Stimulated activated CD8-positive, alpha-beta memory T cell treated with anti-CD3 and anti-CD28 coated beads, Interleukin-12 subunit alpha, Interleukin-12 subunit beta, amount 100 ng/mL, for 24 hours (primary cell): ENCODE measurements at regions not wholly inside any gene's neighbourhood (a gene's known extent, or its start where the extent isn't known, plus 50 kb on each side); places are given as distances from the start of the nearest gene placed in this dataset.

Experiments used
- DNase-seq: peaks from one replicate; pipeline ENCODE4 v3.0.0-alpha.2; 2020; ENCODE audit errors: extremely low read depth

DNA sequence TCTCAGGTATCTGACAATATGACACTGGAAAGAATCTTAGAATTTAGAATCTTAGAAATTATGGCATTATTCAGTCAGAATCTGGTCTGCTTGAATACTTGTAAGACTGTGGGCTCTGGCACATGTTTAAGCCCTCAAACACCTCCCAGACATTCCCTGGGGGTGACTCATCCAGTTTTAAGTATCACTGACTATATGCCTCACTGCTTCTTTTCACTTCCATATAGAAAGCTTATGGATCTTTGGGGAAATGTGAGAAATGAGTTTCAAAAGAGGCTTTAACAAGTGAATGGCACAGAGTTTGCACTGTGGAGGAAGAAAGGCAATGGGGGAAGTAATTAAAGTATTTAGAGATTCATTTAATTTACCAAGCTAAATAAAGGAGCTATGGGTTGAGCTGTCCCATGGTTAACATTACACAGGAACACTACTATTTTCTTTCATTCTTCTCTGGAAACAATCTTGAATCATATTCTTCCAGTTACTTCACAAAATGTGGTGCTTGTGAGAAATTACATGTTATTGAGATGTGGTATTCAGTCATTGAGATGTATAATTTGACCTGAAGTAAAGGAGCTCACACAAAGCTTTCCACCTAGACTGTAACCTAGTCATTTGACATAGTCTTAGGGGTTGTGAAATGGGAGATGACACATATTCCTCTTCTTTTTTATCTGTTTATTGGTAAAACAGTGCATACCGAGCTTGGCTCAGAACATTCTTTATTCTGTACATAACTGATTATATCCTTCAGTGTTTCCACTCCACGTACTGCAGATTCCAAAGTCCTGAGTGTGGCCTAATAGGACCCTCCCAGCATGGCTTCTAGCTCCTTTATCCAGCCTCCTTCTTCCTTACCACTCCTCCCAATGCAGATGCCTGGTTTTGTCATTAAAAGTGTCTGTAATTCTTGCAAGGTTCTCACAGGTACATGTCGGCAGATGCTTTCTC, 544.6 kb upstream of the NECTIN3 start:
- no peak for DNase-seq

DNA sequence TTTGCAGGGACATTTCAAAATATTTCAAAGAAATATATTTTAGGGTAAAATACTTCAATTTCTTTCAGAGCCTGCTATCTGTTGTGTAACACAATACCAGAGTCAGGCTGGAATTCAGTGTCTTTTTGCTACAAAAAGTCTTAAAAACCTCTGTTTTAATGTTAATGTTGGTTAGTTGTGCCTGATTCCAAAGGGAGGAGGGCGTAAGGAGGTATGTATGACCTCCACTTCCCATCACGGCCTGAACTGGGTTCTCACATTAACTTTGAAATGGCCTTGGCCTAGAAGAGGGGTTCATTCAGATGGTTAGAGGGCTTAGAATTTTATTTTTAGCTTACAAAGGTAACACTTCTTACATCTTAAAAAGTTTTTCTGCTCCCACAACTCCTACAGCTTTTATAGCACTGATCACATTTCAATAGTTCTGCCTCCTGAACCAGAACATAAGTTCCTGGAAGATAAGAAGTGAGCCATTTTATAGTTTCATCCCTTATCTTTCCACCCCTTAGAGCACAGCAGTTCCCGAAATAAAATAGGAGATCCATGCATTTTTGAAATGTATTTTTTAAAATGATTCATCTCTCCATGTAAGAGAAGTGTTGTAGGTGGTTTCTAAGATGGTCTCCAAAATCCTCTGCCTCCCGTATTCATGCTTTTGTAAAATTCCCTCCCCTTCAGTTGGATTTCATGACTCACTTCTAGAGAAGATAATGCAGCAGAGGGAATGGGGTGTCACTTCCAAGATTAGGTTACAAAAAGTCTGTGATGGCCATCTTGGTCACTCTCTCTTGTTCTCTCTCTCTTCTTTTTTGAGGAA, 543.1 kb upstream of the NECTIN3 start:
- DNase-seq: no peak

DNA sequence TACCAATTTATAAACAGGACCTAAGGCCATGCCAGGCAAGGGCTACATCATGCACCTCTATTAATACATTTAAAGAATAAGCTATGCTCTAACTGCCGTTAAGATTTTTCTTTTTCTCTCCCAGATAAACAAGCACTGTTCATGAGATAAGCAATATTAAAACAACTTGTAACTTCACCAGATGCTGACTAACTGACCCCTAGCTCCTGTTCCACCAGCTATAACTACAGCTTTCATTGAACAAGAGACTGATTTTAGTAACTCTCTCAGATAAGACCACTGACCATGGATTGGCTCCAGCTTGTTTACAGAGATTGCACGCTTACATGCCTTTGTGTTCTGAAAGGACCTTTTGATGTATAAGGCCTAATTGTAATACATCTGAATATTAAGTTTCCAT, 540.7 kb upstream of the NECTIN3 start:
- no peak for DNase-seq

DNA sequence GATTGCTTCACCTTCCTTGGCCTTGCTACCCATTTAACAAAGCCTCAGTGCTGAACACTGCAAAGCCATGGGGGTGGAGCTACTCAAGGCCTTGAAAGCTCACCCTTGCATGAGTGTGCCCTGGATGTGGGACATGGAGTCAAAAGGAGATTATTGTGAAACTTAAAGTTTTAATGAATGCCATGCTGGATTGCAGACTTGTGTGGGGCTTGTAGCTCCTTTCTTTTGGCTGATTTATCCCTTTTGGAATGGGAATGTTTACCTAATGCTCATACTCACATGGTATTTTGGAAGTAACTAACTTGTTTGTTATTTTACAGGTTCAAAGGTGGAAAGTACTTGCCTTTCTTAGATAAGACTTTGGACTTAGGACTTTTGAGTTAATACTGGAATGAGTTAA, 538.5 kb upstream of the NECTIN3 start:
- no peak for DNase-seq

DNA sequence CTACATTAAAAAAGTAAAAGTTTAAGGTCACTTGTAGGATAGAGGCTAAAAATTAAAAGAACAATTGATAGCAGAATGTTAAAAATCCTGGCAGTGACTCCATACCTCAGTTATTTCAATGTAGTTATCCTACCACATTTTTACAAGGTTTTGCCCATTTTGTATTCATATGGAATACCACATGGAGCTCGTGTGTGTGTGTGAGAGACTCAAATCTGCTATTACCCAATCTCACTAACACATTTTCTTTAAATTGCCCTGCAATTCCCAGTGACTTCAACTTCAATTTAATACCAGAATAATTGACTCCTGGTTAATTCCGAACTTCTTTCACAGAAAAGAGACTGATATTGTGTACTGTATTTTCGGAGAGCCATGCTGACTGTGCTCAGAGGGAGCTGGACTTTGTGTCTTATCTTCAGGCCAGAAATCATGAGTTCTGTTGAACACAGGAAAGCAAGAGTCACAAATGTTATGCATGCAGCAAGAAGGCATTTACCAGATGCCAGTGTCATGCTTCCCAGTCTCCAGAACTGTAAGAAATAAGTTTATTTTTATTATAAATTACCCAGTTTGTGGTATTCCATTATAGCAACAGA, 529.0 kb upstream of the NECTIN3 start:
- no peak for DNase-seq

DNA sequence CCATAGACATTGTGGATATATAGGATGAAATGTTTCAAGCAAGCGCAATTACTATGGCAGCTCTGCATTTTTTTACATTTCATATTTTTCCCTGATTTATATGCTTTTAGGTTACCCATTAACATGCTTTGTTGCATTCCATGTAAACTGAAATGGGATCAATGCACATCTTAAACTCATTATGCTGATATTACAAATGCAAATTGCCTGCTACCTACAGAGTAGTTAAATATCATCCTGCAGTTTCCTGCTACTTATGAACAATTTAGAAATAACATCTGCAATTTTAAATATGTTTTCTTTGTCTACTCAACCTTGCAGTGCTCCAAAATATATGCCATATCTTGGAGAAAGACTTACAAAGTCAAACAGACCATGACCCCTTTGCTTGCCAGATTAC, 526.9 kb upstream of the NECTIN3 start:
- DNase-seq: no peak

DNA sequence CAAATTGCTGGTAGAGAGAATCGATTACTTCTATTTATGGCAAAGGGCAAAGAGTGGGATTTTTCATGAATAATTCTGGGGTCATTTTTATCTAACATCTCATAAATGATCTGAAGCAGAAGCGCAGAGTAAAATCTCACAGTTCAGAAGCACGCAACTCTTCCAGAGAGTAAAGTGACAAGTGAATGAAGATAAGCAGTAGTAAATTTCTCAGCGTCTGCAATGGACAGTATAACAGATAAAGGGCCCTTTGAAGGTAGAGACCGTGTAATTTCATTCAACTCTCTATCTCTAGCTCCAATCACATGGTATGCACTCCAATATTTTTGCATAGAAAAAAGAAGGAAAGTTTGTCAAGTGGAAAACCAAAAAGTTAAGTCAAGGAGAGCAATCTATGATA, 521.1 kb upstream of the NECTIN3 start:
- no peak for DNase-seq

DNA sequence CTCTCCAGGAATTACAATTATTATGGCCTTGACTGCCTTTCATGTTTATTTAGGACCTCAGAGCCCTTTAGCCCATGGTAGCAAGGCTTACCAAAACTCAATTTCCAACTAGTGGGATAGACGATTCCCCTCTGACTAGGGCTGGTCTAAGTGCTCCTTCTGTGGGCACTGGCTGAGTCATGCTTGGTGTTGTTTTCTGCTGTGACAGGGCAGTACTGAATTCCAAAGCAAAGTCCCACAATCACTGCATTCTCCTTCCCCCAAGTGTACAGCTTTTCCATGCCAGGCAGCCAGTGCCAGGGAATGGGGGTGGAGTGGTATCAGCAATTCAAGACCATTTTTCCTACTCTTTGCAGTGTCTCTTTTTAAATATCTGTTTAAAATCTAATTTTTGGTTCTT, 509.0 kb upstream of the NECTIN3 start:
- DNase-seq: no peak

DNA sequence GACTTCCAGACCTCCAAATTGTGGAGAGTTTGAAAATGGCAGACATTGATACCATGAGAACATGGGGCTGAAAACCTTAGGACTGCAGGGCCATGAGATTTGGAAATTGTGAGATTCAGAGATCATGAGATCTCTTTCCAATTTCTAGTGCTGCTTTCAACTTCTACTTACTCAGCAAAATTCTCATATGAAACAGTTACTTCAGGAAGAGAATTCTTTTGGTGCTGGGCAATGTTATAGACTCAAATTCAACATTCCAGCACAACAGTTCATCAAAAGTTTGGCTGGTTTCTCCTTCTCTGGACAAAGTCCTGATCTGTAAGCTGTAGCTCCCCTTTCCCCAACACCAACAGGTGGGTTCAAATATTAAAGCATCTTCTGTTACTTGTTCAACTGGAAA, 506.9 kb upstream of the NECTIN3 start:
- no peak for DNase-seq

DNA sequence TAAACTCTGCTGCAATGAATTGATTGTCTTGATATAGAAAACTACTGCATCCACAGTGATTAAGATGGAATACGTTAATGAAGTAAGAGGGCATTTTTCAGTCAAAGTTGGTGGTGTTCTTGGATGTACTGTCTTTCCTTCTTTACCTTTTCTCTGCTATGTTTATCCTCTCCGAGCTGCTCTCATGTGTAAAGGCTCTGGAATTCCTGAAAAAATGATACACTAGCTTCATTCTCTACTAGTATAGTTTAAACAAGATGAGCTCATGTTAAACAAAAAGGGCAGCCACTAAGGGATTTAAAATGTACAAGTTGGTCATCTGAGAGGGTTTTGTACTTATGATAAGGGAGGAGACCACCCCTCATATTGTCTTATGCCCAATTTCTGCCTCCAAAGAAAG, 504.6 kb upstream of the NECTIN3 start:
- DNase-seq: no peak

DNA sequence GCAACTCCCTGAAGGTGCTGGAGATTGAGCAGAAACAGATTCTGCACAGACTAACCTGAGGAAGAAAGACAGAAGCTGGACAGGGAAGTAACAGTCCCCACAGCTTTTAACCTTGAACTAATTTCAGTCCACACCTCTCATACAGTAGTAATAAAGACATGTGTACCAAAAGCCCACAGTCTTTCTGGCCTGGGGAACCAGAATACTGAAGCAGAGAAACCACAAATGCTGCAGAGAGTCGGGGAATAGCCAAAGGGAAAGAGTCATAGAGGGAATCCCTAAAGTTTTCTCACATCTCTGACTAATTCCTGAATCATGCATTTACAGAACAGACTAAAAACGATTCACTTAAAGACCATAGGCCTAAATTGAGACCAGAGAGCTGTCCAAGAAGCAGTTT, 503.4 kb upstream of the NECTIN3 start:
- no peak for DNase-seq

DNA sequence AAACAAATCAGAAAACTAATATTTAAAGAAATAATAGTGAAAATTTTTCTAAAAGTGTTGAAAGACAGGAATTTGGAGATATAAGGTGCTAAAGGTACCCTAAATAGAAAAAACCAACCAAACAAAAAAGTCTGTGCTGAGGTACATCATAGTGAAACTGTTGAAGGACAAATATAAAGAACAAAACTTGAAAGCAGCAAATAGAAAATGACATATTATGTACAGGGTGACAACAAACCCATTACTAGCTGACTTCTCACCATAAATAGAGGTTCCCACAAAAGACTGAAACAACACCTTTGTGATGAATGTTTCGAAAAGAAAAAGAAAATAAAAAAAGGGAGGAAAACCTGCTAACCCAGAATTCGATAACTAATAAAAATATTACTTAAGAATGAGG, 502.5 kb upstream of the NECTIN3 start:
- no peak for DNase-seq

DNA sequence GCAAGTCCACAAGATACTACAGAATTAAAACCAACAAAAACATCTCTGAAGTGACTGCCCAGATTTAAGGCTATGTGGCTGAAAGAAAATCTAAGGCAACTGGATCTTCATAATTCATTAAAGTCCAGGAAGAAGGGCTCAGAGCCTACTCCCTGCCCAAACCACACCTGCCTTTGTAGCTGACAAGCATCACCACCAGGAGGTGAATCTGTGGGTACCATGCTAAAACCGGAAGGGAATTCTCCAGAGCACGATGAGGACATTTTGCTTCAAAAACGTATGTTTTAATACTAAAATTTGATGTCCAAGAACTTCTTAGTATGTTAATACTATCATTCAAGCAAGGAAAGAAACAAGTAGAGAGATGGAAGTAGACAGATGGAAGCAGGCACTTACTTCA, 495.9 kb upstream of the NECTIN3 start:
- DNase-seq: no peak

DNA sequence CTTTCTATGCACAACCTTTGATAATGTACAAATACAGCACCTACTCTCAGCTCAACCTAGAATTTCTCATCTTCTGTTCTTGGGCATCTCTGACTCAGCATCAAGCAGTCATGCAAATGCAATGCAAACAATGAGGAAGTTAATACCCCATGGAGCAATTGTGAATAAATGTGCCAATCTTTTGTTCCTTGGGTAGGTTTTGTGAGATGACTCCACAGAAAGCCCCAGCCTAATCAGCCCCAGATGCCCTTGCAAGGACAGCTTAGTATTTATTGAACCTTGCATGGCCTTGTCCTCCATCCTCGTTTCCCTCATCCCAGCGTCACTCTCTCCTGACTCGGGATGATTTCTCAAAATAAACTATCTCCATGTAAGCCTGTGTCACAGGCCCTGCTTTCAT, 494.7 kb upstream of the NECTIN3 start:
- DNase-seq: no peak

DNA sequence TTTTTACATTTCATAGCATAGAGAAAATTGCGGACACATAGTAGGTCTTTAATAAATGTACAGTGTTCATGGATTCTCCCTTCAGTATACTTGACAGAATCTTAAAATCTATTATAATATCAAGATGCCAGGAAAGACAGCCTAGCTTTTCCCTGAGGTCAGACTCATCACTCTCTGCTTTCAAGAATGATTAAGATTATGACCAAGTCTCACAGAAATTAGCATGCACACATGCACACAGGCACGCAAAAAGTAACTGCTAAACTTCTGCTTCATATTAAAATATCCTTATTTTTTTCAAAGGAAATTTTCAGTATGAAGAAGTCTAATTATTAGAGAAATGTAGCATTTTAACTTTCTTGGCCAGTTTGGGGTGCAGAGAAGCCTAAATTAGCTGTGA, 493.8 kb upstream of the NECTIN3 start:
- no peak for DNase-seq

DNA sequence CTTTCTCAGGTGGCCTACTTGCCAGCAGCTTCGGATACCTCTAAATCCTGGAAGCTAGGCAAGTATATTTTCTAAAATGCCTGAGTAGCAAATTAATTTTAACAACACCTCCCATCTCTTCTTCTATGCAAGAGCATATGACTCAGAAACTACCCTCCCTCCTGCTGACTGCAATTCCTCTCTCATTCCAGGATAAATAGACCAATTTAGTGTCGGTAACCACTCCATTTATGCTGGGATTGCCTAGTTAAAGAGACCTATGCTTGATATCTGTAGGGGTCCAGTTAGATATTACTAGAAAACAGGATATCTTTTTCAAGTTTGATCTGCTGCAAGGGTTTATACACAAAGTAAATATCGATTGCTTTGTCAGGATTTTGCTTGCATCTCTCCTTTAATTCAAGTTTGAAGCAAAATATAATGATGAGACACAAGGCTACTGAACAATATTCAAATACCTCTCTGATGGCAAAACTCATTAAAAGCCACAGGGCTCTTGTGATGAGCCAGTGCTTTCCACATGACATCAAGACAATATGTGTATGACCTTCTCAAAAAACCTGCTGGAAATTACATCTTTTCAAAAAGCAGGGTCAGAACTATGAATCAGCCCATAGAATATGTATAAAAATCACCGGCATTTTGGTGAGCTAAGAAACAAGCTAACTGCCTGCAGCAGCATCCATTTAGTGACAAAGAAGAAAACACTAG, 491.6 kb upstream of the NECTIN3 start:
- DNase-seq: no peak

DNA sequence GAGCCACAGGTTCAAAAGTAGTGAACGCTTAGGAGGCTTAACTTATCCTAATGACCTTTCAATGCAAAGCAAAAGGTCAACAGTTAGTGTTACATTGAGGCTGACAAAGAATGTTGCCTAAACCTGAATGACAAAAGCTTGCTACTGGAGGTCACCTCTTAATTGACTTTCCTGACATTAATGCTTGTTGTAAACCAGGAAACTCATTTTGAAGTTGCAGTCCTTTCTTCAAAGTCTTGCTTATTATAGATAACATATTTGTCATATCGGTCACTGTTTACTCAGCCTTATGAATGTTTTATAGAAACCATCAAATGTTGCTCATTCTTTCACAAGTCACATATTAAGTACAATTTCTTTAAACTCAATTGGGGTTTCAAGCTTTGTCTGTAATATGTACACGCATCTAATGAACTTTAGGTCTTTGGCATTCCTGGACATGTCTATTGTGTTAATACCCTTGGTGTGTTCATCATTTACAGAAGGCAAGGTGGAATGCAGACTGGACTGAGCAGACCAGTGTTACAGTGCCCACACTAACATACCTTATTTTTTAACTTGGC, 488.2 kb upstream of the NECTIN3 start:
- no peak for DNase-seq

DNA sequence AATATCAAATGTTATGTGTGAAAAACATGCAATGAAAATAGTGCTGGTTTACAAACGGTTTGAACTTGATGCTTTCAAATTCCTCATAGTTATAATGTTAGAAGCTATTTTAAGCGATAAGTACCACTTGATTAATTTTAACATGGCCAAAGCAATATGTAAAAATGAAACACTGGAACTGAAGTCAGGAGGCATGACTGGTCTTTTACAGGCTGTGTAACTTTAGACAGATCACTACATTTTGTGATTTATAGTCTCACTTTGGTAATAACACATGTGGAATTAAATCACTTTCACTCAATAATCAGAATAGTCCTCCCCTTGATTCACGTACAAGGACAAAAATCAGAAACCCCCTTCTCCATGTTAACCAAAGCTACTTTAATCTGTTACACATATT, 482.7 kb upstream of the NECTIN3 start:
- no peak for DNase-seq

DNA sequence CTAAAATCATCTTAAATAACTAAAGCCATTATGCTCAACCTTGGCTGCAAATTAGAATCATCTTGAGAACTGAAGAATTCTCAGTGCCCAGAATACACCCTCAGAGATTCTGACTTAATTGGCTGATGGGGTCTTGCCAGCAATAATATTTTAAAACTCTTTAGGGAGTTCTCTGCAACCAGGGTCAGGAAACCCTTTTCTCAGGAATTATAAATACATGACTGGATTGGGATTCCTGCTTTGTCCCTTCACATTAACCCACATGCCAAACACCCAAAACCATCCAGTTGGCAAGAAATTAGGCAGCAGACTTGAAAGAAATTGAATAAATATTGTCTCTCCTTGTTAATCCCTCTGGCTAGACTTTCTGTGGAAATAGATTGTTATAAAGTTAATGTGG, 482.3 kb upstream of the NECTIN3 start:
- DNase-seq: no peak

DNA sequence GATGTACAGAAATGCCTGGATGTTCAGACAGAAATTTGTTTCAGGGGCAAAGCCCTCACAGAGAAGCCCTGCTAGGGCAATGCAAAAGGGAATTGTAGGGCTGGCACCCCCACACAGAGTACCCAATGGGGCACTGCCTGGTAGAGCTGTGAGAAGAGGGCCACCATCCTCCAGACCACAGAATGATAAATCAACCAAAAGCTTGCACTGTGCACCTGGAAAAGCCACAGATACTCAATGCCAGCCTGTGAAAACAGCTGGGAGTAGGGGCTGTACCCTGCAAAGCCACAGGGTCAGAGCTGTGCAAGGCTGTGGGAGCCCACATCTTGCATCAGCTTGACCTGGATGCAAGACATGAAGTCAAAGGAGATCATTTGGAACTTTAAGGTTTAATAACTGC, 477.9 kb upstream of the NECTIN3 start:
- DNase-seq: no peak

DNA sequence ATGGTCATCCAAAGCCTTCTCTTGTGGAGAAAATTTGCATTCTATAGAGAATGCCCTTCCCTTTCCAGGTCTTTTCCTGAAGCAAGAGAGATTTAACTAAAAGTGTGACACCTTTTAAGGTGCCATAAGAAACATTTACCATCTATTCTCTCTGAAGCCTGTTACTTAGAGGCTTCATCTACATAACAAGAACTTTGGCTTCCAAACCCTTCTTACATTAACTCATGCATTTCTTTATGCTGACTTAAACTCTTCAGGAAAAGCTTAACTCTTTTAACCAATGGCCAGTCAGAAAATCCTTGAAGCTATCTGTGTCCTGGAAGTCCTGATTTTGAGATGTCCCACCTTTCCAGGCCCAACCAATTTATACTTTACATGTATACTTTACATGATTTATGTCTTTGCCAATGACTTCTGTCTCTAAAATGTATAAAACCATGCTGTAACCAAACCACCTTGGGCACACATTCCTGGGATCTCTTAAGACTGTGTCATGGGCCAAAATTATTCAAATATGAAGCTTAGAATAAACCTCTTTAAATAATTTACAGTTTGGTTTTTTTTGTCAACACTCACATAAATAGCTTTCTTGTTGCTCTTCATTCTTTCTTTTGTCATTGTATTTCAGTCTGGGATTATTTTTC, 472.6 kb upstream of the NECTIN3 start:
- no peak for DNase-seq
